GM12873 (cell line): ENCODE measurements at regions not wholly inside any gene's neighbourhood (a gene's known extent, or its start where the extent isn't known, plus 50 kb on each side); places are given as distances from the start of the nearest gene placed in this dataset.

ENCODE experiments used
- TF ChIP-seq, protein P1 (sequence below): IDR thresholded peaks from 2 replicates; pipeline ENCODE4 v1.5.1; 2012; ENCODE audit warnings: low read depth, mild to moderate bottlenecking, moderate library complexity, low read length, control low read depth; ENCODE audit not compliant: insufficient read depth; ENCODE audit errors: missing control alignments

DNA sequence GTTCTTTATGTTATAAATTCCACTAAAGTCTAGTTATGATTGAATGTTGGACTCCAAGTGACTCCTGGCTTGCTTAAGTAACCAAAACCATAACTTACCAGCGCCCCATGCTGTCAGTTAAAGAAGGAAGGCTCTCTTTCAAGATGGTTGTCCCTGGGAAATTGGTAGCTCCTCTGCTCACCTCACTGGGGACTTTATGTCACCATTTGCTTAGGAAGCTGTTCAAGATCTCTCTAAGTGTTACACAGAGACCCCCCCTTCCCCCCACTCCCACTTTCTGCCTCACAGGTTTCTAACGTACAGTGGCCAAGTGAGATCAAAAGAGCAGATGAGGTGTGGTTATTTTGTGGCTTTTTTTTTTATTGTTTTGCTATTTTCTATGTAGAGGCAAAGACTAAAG, 301.8 kb downstream of the AASDHPPT start:
- TF ChIP-seq, protein P1, sequence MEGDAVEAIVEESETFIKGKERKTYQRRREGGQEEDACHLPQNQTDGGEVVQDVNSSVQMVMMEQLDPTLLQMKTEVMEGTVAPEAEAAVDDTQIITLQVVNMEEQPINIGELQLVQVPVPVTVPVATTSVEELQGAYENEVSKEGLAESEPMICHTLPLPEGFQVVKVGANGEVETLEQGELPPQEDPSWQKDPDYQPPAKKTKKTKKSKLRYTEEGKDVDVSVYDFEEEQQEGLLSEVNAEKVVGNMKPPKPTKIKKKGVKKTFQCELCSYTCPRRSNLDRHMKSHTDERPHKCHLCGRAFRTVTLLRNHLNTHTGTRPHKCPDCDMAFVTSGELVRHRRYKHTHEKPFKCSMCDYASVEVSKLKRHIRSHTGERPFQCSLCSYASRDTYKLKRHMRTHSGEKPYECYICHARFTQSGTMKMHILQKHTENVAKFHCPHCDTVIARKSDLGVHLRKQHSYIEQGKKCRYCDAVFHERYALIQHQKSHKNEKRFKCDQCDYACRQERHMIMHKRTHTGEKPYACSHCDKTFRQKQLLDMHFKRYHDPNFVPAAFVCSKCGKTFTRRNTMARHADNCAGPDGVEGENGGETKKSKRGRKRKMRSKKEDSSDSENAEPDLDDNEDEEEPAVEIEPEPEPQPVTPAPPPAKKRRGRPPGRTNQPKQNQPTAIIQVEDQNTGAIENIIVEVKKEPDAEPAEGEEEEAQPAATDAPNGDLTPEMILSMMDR, result no peak

DNA sequence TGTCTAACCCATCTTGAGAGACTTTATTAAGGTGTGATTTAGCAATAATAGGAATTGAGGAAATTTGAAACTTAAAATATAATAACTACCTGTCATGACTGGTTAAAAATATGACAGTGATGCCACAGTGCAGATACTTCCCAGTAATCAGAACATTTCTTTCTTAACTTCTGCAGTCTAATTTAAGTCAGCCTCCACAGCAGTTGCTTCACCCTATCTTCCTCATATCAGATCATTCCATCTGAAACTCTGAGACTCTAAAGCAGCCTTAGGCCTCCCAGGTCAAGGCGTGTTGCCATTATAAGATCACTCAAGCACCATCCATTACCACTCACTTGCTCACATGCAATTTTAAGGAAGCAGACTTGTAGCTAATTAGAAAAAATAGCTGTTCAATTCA, 302.2 kb downstream of the AASDHPPT start:
- TF ChIP-seq, protein P1, result no peak

DNA sequence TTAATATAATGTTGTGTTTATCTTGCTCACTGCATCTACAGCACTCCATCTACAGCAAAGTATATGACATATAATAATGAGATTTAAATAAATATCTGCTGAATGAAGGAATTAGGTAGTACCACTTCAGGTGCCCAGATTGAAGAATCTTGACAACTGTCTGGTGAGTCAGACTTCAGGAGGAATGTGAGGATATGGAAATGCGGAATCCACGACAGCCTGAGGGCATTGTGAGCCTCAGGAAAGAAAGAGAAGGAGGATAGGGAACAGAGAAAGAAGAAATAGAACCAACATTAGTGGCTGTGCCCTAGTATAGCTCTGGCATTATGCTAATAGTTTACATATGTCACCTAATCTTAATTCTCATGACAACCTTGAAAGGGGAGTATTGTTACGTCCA, 304.4 kb downstream of the AASDHPPT start:
- TF ChIP-seq, protein P1, result no peak

DNA sequence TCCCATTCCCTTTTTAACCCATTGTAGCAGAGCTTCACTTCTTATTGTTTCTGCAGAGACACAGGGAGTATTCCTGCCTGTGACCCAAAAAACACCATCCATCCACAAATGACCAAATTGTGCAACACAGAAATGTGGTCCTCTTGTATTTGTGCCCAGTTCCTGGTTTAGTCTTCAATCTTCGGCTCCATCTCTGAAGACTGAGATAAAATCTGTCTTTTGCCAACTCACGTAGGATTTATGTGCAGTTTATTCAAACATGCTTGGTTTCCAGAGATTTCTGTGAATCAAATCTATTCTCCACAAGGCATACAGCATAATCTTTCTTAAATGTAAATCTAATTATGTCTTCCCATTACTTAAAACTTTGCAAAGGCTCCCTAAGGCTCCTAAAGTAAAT, 307.0 kb downstream of the AASDHPPT start:
- TF ChIP-seq, protein P1, result no peak

DNA sequence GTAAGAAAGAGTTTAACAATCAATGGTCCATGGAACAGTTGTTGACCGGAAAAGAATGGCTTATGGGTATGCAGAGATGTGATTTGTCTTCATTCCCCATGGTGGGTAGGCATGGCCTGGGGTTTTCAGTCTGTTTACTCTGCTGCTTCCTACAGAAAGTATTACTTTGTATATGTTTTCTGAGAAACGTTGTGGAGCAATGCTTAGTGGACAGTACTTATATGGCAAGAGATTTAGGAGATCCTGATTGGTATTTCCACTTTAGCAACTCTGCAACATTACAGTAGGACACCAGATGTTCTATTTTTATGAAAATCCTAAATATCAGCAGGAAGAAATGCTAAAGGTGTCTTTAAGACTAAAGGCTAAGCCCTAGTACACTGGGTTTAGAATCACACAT, 309.1 kb downstream of the AASDHPPT start:
- TF ChIP-seq, protein P1, result no peak

DNA sequence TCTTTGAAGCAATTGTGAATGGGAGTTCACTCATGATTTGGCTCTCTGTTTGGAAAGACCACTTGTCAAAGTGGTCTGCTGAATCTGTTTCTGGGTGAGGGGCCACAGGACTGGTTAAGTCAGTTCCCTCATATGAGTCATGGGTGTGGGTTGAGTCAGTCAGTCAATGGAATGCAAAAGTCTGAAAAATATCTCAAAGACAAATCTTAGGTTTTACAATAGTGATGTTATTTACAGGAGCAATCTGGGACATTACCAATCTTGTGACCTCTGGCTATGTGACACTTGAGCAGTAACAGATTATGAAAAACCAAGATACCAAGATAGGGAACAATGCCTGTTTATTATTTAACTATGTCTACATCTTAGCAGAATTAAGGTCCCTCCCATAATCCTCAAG, 311.6 kb downstream of the AASDHPPT start:
- TF ChIP-seq, protein P1, result no peak

DNA sequence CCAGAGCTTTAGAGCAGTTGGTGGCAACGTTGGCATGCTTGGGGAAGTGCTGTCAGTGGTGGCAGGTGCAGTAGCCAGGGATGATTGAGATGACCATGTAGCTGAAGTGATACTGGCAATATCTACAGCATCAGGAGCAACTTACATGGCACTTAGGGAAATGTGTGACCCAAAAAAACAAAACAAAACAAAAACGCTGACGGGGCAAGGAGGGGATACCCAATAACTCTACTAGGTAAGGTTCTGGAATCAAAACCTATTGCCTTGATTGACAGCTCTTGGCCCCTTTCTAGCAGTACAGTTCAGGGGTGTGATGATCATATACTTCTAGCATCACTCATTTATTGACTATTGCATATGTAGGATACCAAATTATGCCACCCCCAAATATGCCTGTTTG, 312.6 kb downstream of the AASDHPPT start:
- TF ChIP-seq, protein P1, result no peak
